Activated CD8-positive, alpha-beta memory T cell treated with anti-CD3 and anti-CD28 coated beads for 36 hours (primary cell): ENCODE measurements at regions not wholly inside any gene's neighbourhood (a gene's known extent, or its start where the extent isn't known, plus 50 kb on each side); places are given as distances from the start of the nearest gene placed in this dataset.
"Not testable (repeated sequence)": the region's sequence is repeated elsewhere in the genome, so short reads cannot be mapped to it uniquely, and the experiment has no call there.

Experiments used
- CTCF ChIA-PET: fragments of 350-600 bp; sonication (Branson Sonifier 250); formaldehyde crosslinking; loops from one replicate; lab custom pipeline; 2021; ENCODE audit warnings: antibody characterized with exemption; lab: Charles Lee
- POLR2A ChIA-PET: fragments of 350-600 bp; sonication (Branson Sonifier 250); formaldehyde crosslinking; loops from one replicate; lab custom pipeline; 2021; ENCODE audit warnings: antibody characterized with exemption; lab: Charles Lee

GRCh38 chr13:81153478-81153877, 812.6 kb upstream of the SPRY2 start:
- ChIA-PET POLR2A (no interaction called here), CTCF (no interaction called here)

DNA sequence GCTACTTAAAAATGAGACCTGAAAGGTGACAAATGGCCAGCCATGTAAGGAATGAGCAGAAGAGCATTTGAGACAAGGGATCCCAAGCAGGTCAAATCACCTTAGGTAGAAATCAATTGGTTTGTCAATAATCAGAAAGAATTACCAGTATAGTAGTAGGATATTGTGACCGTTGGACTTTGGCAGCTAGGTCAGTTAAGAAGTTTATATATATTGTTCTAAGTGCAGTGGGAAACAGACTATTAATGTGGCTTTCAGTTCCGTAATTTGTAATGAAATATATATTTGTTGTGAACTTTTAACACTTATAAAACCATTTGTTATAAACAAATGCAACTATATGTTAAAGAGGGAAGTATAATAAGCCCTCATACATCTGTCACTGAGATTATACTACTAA, 807.9 kb upstream of the SPRY2 start:
- ChIA-PET CTCF (no interaction called here), POLR2A (no interaction called here)

GRCh38 chr13:81146576-81146975, 805.6 kb upstream of the SPRY2 start:
- CTCF ChIA-PET, result not testable (repeated sequence)

DNA sequence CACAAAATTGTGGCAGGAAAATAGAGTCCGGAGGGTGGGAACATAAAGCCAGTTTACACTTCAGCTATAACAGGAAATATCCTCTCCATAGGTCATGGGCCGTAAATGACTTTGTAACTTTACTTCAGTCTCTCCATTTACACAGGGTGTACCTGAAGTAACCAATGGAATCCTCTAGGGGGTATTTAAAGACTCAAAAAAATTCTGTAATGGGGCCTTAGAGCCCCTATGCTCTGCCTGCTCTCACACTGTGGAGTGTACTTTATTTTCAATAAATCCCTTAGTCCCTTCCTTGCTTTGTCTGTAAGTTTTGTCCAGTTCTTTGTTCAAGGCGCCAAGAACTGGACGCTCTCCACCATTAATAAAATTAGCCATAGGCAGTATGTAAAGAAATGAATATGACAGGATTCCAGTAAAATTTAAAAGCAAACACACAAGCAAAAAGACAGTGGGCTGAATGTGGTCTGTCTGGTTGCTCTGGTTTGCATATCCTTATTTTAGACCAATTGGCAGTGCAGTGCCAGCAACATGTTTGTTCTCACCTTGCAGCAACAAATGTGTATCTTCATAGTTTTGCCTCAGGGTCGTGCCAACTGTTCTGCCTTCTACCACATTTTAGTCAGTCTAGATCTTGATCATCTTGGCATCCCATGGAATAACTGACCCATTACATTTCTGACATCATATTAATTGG, 801.5 kb upstream of the SPRY2 start:
- ChIA-PET CTCF (no interaction called here), POLR2A (no interaction called here)

More at GRCh38 chr13:81146576-81146975, 805.6 kb upstream of the SPRY2 start:
- POLR2A ChIA-PET, result not testable (repeated sequence)

DNA sequence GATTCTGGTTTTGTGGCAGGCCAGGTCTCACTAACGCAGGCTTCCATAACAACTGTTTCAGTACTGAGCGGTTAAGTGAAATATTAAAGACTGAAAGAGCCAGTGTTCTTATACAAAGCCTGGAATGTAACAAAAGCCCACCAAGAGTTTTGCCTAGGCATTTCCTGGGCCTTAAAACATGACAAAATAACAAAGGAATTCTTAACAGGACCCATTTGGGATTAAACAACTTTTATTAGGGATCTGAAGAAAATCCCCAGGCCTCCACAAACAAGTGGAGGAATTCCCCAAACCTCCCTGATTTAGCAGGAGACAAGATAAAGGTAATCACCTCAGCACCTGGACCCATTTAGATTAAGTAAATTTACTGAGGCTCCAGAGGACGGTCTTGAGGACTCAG, 799.7 kb upstream of the SPRY2 start:
- CTCF ChIA-PET, result no interaction called here

DNA sequence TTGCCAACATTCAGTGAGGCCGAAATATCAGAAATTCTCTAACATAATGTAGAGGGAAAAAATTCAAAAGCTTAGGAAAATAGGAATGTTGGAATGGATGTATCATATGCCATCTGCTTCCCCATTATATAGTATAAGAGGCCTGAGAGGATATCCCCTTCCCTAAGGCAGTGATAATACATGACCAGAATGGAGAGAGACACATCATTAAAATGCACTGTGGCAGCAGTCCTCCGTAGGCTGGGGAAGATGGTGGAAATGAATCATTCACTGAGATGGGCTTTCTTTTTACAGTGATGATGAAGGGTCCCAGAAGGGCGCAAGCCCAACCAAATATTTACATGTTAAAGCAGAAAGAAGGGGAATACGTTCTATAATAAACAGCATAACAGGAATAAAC, 799.1 kb upstream of the SPRY2 start:
- CTCF ChIA-PET, result no interaction called here
- POLR2A ChIA-PET, result no interaction called here

More for the DNA sequence above, 799.7 kb upstream of the SPRY2 start:
- POLR2A ChIA-PET, result no interaction called here

DNA sequence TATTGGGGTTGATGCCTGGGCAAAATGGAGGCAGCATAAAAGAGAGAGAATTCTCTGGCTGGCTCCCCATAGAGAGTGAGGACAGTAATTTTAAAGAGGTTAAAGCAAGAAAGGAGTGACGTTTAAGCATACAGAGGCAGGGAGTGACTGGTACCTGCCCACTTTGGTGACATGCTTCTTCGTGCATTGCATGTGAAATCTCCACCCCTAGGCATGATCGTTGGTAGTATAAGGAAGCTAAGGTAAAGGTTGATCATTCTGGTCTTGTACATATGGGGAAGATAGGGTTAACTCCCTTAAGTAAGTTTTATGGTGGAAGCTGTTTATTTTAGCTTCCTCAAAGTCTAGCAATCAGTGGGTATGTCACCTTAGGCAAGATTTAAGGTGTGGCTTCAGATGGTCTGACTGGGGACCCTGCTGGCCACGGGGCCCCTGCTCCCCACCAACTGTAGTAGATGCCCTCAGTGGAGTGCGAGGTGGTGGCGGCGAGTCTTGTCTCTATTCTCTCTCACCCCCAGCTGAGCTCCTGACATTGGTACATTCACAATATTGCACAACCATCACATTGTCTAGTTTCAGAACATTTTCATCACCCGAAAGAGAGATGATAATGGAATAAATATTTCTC, 797.5 kb upstream of the SPRY2 start:
- ChIA-PET POLR2A (no interaction called here), CTCF (no interaction called here)

DNA sequence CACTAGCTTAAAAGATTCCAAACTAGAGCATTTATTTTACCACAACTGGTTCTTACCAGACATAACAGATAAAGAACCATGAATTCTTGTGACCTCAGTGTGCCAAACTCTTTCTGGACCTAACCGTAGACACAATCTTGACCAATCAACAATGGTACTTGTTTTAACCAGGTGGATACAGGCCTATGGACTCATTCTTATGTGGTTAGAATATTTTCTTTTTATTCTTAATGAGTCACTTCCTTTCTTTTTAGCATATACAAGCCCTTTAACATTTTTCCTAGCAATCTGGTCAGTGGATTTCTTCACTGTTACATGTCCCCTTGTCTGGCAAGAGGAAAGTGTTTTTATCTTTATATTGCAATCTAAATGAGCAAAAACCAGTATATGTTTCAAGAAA, 792.1 kb upstream of the SPRY2 start:
- CTCF ChIA-PET, result no interaction called here
- POLR2A ChIA-PET, result no interaction called here

GRCh38 chr13:81117416-81117815, 776.5 kb upstream of the SPRY2 start:
- ChIA-PET CTCF (no interaction called here), POLR2A (no interaction called here)

GRCh38 chr13:81116461-81117282, 775.7 kb upstream of the SPRY2 start:
- CTCF ChIA-PET, result no interaction called here

DNA sequence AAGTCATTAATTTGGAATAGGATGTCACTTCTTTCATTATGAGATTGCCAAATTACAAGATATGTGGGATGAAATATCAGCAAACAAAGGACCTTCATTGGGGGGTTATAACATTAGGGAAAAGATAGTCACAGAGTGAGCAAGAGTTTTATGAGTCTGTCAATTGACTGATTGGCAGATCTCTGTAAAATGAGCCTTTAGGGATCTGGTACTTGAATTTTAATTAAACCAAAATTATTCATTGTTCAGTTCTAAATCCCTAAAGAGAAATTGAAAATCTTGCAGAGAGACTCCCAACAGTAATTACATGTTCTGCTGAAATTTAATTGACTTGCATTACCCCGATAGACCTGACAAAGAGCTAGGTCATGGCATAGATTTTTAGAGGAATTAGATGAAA, 768.1 kb upstream of the SPRY2 start:
- ChIA-PET CTCF (no interaction called here), POLR2A (no interaction called here)

More at GRCh38 chr13:81116461-81117282, 775.7 kb upstream of the SPRY2 start:
- POLR2A ChIA-PET, result no interaction called here

DNA sequence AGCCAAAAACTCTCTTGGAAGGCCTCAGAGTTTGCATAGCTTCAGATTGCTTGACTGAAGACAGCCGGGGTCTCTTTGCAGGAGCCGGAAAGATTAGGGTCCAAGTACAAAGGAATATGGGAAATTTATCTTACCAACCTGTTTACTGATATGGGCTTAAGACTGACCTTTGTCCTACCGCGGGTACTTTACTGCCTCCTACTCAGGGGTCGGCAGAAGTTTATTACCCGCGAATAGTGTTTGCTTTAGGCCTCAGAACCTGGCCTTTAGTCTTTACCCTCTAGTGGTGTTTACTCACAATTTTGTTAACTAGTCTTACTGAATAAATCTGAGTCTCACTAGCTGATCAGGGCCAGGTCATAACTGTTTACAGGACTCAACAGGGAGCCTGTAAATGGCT, 765.4 kb upstream of the SPRY2 start:
- ChIA-PET POLR2A (no interaction called here), CTCF (no interaction called here)

- ChIA-PET POLR2A (no interaction called here), CTCF (no interaction called here)
Measured at GRCh38 chr13:81104035-81104715, 763.2 kb upstream of the SPRY2 start.

- CTCF ChIA-PET, POLR2A ChIA-PET: not testable (repeated sequence)
Measured at GRCh38 chr13:81102066-81102465, 761.1 kb upstream of the SPRY2 start.

- CTCF ChIA-PET, result no interaction called here
Measured at GRCh38 chr13:81089371-81090157, 748.6 kb upstream of the SPRY2 start.

DNA sequence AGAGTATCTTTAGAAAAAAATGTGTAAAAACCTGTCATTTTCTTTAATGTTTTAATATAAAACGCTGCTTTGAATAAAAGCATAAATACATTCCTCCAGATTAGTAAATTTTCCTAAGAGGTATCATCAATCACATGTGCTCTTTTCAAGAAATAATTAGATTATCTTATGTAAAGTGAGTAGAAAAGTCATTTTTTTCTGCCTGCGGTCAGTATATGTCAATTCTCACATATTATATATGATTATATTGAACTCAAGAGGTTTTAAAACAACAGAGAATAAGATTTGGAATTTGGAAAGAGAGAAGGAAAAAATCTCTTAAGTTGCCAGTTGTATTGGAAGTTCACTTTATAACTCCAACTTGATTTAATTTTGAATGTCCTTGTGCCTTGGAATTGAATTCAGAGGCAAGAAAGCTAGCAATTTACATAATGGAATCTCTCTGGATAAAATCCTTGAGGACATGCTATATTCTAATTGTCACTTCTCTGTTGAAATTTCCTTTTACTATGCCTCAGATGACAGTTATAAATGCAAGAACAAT, 740.1 kb upstream of the SPRY2 start:
- CTCF ChIA-PET, result no interaction called here
- POLR2A ChIA-PET, result no interaction called here

More at GRCh38 chr13:81089371-81090157, 748.6 kb upstream of the SPRY2 start:
- POLR2A ChIA-PET, result no interaction called here

GRCh38 chr13:81078048-81078447, 737.1 kb upstream of the SPRY2 start:
- CTCF ChIA-PET, result no interaction called here
- POLR2A ChIA-PET, result no interaction called here

DNA sequence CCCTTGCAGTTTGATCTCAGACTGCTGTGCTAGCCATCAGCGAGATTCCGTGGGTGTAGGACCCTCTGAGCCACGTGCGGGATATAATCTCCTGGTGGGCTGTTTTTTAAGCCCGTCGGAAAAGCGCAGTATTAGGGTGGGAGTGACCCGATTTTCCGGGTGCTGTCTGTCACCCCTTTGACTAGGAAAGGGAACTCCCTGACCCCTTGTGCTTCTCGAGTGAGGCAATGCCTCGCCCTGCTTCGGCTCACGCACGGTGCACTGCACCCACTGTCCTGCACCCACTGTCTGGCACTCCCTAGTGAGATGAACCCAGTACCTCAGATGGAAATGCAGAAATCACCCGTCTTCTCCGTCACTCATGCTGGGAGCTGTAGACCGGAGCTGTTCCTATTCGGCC, 728.9 kb upstream of the SPRY2 start:
- POLR2A ChIA-PET, CTCF ChIA-PET: not testable (repeated sequence)

DNA sequence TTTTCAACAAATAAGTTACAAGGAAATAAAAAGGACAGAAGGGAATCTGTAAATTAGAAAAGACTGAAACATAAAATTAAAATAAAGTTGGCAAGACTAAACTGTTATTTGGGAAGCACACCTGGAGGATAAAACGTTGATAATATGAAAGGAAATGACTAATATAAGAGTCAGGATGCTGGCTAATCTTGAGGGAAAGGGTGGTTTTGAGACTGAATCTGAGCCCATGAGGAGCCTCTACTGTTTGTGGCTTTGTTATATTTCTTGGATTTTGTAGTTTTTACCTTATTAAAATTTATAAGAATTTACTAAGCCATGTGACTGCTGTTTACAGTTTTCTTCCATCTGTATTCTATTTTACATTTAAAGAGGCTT, 718.0 kb upstream of the SPRY2 start:
- POLR2A ChIA-PET, result no interaction called here
- CTCF ChIA-PET, result no interaction called here
